Stimulated activated CD8-positive, alpha-beta memory T cell treated with anti-CD3 and anti-CD28 coated beads, Interleukin-15, amount 100 ng/mL, for 4 hours (primary cell): ENCODE measurements at regions not wholly inside any gene's neighbourhood (a gene's known extent, or its start where the extent isn't known, plus 50 kb on each side); places are given as distances from the start of the nearest gene placed in this dataset.

Source experiments
- DNase-seq, 2 donors: peaks; one replicate each; pipeline ENCODE4 v3.0.0-alpha.2; 2020; ENCODE audit warnings: low read depth in 2 of 2

DNA sequence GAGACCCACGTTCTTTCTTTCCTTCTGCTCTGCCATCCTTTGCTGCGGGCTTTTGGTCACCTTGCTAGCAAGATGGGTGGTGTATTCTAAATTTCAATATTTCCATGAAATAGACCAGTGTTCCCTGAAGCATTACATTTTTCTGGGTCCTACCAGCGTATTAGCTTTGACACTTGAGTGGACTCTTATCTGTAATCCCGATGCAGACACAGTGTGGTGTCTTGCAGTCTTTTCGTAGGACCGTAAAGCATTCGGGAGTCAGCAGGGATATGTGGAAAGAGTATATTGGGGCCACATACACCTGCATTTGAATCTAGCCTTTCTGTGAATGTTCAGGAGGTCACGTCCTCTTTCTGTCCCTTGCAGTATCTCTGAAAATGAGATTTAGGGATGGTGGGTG is 124.7 kb upstream of the CPEB4 start:
- no peak for DNase-seq

DNA sequence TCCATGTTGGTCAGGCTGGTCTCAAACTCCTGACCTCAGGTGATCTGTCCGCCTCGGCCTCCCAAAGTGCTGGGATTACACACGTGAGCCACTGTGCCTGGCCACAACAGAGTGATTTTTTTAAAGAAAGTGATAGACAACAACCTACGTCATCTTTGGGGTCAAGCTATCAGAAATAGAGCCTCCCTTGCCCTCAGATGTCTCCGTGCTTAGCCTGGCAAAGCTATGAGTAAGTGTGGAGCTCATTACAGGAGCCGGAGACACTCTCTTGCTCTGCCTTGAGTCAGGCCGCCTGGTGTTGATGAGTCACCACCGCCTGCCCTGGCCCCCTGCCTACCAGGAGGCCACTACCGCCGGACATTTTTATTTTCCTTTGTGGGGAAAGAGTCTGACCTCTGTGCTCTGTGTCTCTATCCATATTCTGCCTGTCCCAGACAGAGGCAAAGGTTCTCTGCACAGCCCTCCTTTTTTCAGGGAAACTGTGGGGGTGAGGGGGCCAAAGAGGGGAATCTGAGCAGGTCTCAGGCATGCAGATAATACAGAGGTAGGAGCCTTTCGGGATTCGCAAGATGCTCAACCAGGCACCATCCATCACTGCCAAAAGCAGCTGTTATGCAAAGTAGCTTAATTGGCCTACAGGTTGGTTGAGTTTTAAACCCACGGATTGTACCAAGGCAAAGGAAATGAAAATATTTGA is 123.7 kb upstream of the CPEB4 start:
- DNase-seq, result no peak

DNA sequence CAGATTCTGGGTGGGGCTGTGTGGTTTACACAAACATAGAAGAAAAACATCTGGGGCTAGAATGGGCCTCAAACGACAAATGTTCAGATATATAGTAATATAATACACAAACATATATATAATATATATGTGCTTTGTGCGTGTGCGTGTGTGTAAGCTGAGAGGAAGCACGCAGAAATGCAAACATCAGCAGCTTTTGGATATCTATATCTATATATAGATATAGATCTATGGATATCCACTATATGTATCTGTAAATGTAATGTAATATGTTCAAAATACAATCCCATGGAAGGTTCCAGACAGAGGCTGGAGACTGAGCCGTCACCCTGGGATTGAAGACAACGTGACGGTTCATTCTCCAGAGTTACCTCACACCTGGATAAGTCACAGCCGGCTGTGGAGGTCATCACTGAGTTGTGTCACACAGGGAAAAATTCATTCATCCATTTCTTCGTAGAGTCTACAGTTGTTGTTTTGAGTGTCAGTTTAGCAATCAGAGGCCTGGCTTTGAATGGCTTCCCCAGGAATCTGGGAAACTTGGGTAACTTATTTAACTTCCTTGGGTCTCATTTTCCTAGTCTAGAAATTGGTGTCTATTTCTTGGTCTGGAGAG is 123.0 kb upstream of the CPEB4 start:
- no peak for DNase-seq

DNA sequence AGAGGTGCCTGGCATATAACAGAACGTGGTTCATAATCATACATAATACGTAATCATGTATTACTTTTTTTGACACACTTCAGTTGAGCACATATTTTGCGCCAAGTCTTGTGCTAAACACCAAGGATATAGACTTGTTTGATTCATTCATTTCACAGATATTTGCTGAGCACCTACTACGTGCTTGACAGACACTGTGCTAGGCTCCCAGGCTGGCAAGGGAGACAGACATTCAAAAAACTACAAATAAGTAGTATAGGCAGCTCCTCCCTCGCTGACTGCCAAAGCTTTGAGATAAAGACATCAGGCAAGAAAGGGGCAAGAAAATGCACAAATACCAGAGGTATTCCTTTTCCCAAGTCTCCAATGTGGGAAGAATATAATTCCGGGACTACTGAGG is 122.5 kb upstream of the CPEB4 start:
- no peak for DNase-seq

DNA sequence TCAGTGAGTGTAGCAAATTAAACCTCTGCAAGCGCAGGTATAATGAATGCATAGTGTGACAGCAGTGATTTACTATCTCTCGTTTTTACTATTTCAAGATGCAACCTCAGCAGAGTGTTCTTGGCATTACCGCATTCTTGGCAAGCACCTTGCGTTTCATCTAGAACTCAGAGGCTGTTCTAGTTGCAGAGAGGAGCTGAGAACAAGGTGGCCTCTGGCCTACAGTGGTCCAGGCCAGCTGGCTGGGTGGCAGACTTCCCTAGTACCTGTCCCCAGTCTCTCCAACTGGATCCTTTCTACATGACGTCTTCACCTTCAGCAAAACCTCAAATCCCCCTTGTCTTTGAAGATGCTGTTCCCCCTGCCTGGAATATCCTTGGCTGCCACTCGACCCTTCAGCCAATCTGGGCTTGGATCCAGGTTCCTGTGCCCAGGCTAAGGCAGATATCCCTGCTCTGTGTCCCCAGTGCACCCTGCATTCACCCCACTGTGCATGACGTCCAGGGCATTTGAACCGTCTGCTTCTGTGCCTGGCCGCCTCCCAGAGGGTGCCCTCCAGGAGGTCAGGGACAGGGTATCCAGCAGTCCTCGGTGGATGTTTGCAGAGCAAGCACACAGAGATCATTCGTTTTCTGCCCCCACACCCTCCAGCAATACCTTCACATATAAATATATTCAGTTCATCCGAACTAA is 120.4 kb upstream of the CPEB4 start:
- DNase-seq, result no peak

DNA sequence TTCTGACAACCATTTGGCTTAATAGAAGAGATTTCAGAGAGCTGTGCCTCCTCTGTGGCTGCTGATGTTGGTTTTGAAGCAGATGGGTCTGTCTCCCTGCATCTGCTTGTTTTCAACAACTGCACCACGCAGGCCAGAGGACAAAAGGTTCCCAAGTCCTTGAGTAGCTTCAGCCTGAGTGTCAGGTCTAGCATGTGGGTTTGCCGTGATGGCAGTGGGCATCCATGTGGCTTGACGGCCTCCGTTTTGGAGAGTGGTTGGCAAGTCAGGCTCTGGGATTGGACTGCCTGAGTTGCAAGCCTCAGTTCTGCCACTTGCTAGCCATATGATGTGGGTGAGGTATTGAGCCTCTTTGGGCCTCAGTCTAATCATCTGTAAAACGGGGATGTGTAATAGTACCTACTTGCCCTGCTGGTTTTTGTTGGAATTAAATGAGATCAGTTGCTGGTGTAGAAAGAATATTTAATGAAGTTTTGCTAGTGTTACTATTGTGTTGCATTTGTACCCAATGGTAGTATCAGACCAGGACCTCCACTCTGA is 119.8 kb upstream of the CPEB4 start:
- DNase-seq, result no peak

DNA sequence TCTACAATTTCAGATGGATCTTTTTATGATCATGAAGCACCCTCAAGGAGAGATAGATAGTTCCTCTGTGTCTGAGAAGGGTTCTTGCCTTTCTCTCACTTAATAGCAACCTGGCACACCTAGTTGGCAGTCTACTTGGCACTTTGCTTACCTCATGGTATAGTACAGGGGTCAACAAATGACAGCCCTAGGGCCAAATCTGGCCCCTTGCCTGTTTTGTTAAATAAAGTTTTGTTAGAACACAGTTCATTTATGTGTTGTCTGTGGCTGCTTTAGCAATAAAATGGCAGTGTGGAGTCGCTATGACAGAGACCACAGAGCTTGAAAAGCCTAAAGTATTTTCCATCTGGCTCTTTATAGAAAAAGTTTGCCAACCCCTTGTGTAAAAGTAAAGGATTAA is 119.3 kb upstream of the CPEB4 start:
- DNase-seq, result no peak

DNA sequence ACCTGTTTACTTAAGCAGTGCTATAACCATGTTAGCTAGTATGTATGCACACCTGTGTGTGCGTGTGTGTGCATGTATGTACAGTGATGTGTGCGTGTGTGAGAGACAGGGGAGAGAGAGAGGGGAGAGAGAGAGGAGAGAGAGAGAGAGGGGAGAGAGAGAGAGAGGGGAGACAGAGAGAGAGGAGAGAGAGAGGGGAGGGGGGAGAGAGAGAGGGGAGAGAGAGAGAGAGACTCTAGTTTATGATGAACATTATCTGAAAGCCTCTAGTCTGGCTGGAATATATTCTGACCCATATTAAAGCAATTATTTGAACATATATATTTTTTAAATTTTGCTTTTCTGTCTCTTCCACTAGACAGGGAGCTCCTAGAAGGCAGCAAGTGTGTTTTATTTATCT is 117.5 kb upstream of the CPEB4 start:
- no peak for DNase-seq

DNA sequence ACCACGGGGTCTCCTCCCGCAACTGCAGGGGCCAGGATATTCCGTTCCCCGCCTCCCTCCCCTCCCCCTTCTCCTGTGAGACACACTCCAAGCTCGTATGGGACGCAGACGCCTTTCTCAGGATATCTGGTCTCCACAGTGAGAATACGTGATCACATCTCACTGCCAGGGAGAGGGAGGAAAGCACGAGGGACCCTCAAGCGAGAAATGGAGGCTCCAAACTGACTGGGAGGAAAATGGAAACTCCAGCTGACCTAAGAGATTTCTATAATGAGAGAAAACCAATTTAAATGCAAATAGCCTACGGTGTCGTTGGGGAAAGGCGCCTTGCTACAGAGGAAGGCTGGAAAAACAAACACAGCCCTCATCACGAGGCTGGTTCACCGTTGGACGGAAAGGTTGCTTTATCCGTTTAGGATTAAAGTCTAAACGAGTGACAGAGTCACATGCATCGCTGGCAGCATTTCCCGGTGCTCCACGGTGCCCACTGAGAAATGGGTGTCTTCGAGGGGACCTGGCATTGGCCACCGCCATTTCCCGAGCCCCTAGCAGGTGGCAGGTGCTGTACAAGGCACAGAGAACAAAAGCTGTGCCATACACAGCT is 116.9 kb upstream of the CPEB4 start:
- DNase-seq, result no peak

DNA sequence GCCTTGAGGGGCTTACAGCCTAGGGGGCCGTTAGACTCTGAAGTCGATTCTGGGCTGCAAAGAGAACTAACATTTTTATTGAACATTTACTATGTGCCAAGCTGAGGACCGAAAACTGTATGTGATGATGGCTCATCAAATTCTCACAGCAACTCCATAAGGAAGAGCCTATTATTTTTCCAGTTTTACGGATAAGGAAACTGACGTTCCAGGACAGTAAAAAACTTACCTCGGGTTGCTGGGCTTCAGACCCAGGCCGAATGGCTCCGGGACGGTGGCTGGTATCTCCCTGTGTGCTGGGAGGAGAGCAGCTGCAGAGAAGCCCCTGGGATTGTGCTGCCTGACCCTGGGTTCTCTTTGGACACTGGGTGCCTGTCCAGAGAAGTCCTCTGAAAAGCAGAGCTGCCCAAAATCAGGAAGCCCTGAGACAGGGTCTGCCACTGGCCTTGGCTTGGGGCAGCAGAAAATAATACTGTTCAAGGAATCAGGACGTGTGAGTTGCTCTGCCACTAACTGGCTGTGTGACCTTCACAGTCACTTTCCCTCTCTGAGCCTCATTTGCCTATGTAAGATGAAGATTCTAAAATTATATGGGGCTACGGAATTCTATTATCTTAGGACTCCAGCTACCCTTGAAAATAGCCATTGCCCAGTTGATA is 116.3 kb upstream of the CPEB4 start:
- DNase-seq, result no peak

DNA sequence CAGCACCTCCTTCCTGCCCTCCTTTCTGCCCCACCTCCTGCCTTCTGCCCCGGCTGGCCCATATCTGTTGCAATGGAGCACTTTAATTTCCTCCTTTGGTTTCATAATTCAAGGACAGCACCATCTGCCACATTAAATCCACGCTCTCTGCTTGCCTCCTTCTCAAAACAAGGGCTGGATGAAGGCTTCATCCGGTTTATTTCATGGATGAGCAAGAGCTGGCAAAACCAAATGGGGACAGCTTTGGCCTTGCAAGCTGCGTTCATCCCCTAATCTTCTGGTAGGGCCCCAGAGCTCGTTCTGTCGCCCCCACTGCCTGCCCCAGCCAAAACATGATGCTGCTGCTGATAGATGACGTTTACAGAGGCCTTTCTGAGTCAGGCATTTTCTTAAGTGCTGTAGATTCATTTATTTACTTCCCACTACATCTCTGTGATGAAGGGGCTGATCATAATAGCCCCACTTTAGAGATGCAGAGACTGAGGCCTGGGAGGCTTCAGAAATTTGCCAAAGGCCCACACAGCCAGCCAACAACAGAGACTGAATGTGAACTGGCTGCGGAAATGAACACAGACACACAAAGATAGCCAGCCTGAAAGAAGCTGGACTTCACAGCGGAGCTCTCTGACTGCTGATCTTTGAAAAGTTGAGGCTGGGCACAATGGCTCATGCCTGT is 115.6 kb upstream of the CPEB4 start:
- DNase-seq, result no peak

DNA sequence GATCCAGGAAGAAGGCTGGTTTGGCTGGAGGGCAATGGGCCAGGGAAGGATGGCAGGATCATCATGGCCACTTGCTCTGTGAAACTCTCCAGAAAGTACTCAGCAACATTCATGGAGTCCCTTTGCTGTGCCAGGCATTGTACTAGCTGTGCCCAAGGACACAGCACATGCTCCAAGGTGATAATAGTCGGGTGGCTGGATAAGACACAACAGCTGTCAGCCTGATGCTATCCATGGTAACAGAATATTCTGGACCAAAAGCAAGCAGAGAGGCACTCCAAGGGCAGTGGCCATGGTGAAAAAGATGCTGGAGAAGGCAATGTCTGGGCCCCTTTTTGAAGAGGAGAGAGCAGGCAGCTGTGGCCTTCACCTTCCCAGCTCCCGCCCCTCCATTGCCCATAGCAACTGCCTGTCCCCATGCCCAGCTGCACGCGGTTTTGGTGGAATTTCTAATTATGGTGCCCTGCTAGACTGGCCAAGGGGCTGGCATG is 113.8 kb upstream of the CPEB4 start:
- no peak for DNase-seq

DNA sequence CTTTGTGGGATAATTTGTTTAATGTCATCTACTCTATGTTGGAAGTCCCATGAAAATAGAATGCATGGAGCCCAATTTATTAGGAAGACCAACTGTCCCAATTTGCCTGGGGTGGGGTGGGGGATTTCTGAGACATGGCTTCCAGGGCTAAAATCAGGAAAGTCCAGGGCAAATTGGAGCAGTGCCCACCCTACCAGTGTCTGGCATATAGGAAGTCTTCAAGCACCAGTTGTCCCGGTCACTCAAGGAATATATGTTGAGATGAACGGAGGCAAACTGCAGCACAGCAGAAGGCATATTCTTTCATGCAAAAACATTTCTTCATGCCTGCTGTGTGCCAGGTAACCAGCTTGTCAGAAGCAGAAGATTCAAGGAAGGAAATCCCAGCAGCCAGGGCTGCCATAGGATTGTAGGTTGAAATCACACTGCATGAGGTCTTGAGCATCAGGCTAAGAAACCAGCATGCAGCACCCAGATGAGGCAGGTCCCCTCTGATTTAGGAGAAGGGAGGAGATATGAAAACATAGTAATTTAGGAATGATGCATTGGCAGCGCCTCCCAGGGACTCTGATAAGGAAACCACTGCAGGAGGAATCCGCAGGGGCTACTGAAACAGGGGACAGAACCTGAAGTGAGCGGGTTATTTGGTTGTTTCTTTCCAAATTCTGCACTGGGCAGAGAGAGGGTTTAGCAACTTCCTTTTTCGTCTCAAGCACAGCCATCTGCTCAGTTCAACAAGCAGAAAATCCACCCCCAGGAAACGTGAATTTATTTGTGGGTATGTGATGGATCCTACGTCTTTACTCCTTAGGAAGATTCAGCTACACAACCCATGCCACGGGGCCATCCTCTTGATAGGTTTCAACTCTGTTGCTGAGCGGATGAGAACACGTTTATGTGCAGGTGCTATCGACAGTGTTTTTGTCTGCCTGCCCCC is 112.6 kb upstream of the CPEB4 start:
- DNase-seq, result no peak

DNA sequence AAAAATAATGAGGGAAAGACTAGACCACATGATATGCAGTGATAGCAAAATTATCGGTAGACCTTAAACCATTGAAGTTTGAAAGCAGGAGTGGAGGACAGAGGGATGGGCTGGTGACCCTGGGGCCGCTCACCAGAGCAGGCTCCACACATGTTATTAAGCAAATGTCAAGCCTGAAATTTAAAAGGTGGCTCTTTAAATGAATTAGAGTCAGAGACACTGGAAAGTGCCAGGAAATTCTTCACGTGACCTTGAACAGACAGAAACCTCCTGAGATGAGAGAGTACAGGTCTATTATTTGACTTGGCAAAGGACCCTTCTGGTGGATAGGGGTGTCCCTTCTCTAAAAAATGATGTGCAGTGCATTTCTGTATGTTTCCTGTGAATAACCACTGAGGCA is 111.0 kb upstream of the CPEB4 start:
- no peak for DNase-seq

DNA sequence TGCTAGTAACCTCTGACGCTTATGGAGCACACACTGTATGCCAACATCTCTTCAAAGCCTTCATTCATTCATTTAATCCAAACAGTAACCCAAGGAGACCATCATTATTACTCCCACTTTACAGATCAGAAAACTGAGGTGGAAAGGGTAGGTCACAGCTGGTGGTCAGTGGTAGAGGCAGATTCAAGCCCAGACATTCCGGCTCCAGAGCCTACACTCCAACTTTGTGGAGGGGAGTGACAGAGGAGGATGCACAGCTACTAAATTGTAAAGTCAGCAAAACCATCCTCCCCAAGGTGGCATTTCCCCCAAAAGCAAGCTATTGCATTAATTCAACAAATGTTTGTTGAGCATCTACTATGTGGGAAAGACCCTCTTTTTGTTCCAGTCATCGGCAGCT is 110.5 kb upstream of the CPEB4 start:
- no peak for DNase-seq

DNA sequence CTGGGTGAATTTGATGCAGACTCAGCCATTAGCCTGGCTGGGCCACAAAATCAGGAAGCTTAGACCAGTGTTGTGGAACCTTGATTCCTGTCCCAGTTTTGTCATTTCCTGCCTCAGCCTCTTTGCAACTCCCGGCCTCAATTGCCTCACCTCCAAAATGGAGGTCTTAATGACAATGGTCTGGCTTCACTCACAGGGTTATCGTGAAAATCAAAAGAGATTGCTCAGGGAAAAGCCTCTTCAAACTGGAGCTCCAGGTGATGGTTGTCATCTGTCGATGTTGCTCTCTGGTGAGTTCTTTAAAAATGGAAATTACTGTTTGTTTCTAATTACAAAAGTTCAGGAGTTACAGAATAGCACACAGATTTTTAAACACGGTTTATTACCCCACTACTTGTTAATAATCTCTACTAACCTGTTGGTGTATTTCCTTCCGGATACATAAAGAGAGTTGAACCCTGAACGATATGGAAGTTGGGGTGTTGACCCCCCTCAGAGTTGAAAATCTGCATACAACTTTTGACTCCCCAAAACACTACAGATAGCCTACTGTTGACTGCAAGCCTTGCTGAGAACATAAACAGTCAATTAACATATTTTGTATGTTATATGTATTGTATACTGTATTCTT is 109.9 kb upstream of the CPEB4 start:
- no peak for DNase-seq

DNA sequence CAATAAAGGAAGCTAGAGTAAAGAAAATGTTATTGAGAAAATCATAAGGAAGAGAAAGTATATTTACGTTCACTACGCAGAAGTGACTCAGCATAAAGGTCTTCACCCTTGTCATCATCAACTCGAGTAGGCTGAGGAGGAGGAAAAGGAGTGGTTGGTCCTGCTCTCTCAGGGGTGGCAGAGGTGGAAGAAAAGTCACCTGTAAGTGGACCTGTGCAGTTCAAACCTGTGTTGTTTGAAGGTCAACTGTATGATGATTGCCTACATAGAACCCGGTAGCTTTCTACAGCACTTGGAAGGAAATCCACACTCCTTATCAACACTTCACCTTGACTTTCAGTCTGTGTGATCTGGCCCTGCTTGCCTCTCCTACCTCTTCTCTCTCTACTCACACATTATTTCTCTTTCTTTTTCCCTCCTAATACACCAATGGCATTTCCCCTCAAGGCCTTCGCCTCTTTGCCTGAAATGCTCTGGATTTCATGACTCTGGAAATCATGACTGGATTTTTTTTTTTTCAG is 109.3 kb upstream of the CPEB4 start:
- DNase-seq, result no peak

DNA sequence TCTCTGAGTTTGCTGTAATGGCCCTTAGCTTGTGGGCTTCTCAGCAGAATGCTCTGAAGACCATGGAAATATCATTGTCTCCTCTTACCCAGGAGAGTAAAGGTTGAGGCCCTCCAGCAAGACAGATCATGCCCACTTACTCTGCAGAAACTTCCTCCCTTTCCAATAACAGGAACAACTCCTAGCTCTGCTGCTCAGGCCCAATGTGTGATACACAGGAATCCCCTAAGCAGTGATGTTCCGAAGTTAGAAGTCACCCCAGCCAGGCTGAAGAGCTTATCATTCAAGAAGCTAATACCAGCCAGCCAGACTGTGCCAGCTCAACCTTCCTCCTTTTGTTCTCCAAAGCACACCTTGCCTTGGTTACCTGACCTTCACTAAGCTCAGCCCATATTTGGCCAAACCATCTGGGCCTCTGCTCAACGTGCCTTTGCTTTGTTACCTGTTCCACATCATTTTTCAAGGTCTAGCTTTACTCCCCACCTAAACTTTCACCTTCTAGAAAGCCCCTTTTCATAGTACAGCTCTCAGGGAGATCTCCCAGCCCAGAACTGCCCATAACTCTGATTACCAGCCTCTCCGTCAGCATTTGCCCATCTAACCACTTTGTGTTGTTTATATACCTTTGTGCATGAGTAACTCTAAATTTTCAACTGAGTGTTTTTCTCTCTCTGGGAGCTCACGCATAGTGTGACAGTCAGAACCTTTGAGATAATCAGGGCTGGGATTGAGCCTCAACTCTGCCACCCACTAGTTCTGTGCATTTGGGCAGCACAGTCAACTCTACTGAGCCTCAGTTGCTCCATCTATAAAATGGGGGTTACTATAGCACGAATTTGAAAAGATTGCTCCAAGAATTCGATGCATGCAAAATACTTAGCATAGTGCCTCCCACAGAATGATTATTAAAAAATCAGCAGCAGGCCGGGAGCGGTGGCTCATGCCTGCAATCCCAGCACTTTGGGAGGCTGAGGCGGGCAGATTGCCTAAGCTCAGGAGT is 107.6 kb upstream of the CPEB4 start:
- no peak for DNase-seq
